HG03103 (cell line): ENCODE measurements at regions not wholly inside any gene's neighbourhood (a gene's known extent, or its start where the extent isn't known, plus 50 kb on each side); places are given as distances from the start of the nearest gene placed in this dataset.
"Not testable (repeated sequence)": the region's sequence is repeated elsewhere in the genome, so short reads cannot be mapped to it uniquely, and the experiment has no call there.

Source experiments
- ATAC-seq: cut with Tn5 transposase; IDR thresholded peaks from one replicate; pipeline ENCODE4 v1.9.1; 2021; ENCODE audit warnings: low read depth; ENCODE audit not compliant: unreplicated experiment

GRCh38 chr4:97279391-97279790 is 863.9 kb downstream of the STPG2 start:
- ATAC-seq, result no peak

GRCh38 chr4:97300561-97300960 is 842.7 kb downstream of the STPG2 start:
- no peak for ATAC-seq

GRCh38 chr4:97305351-97305750 is 837.9 kb downstream of the STPG2 start:
- ATAC-seq, result no peak

GRCh38 chr4:97309121-97309520 is 834.2 kb downstream of the STPG2 start:
- no peak for ATAC-seq

GRCh38 chr4:97317201-97317600 is 826.1 kb downstream of the STPG2 start:
- no peak for ATAC-seq

GRCh38 chr4:97317671-97318070 is 825.6 kb downstream of the STPG2 start:
- ATAC-seq, result no peak

GRCh38 chr4:97325751-97326150 is 817.5 kb downstream of the STPG2 start:
- ATAC-seq, result not testable (repeated sequence)

GRCh38 chr4:97330917-97331316 is 812.4 kb downstream of the STPG2 start:
- ATAC-seq, result no peak

GRCh38 chr4:97334348-97334747 is 808.9 kb downstream of the STPG2 start:
- ATAC-seq, result no peak

GRCh38 chr4:97349468-97350186 is 793.6 kb downstream of the STPG2 start:
- ATAC-seq, result no peak

- no peak for ATAC-seq
Observed at GRCh38 chr4:97353876-97354275, 789.4 kb downstream of the STPG2 start.

GRCh38 chr4:97359826-97360225 is 783.5 kb downstream of the STPG2 start:
- ATAC-seq, result no peak

GRCh38 chr4:97360733-97361132 is 782.5 kb downstream of the STPG2 start:
- ATAC-seq, result no peak

GRCh38 chr4:97367878-97368277 is 775.4 kb downstream of the STPG2 start:
- ATAC-seq, result no peak

- ATAC-seq, result no peak
Observed at GRCh38 chr4:97370568-97370967, 772.7 kb downstream of the STPG2 start.

- no peak for ATAC-seq
Observed at GRCh38 chr4:97374526-97374925, 768.8 kb downstream of the STPG2 start.

- no peak for ATAC-seq
Observed at GRCh38 chr4:97386969-97387368, 756.3 kb downstream of the STPG2 start.

GRCh38 chr4:97394653-97395052 is 748.6 kb downstream of the STPG2 start:
- ATAC-seq, result no peak

- ATAC-seq, result no peak
Observed at GRCh38 chr4:97396097-97396496, 747.2 kb downstream of the STPG2 start.

GRCh38 chr4:97396605-97397004 is 746.7 kb downstream of the STPG2 start:
- ATAC-seq, result no peak

GRCh38 chr4:97404876-97405523 is 738.3 kb downstream of the STPG2 start:
- no peak for ATAC-seq

GRCh38 chr4:97411356-97411755 is 731.9 kb downstream of the STPG2 start:
- no peak for ATAC-seq
